NT2/D1 (cell line): ENCODE measurements at regions not wholly inside any gene's neighbourhood (a gene's known extent, or its start where the extent isn't known, plus 50 kb on each side); places are given as distances from the start of the nearest gene placed in this dataset.

Experiments
- YY1 ChIP-seq: IDR thresholded peaks from 2 replicates; pipeline ENCODE4 v1.6.1; 2011; ENCODE audit not compliant: insufficient read length, insufficient read depth
- ZNF274 ChIP-seq: IDR thresholded peaks from 2 replicates; pipeline ENCODE4 v1.6.1; 2011; ENCODE audit warnings: mild to moderate bottlenecking, low read depth, low read length

DNA sequence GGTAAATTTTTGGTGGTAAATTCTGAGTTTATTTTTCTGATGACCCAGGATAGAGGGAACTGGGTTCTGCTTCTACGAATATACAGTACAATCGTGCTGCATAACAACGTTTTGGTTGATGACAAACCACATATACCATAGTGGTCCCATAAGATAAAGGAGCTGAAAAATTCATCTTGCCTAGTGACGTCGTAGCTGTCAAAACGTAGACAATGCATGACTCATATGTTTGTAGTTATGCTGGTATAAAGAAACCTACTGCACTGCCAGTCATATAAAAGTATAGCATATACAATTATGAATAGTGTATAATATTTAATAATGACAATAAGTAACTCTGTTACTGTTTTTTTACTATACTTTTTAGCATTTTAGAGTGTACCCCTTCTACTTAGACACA is 244.0 kb downstream of the GAS1 start:
- TF ChIP-seq YY1 = no peak
- no peak for TF ChIP-seq ZNF274
